ENCODE measurements at regions not wholly inside any gene's neighbourhood (a gene's known extent, or its start where the extent isn't known, plus 50 kb on each side); places are given as distances from the start of the nearest gene placed in this dataset.

DNA sequence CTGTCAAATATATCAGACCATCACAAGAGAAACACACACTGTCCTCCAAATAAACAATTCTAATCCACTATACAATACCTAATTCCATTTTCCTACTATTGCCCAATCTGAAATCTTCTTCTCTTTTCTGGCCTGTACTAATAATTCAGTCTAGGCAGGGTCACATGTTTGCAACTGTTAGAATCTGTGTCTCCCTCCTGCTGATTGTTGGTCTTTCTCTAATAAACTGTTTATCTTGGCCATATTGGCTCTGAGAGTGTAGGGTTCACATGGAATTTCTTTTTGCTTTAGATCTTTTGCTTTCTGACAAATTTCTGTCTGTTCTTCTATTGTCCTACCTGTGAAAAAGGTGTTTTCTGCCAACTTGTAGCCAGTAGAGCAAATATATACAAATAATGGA is 319.9 kb upstream of the ADAMTS5 start:
- peaks cover 0 to 3% (median 1%) of the 10 kb centered on the region in 3 donors for H3K9me3 ChIP-seq (ENCODE audit: control extremely low read depth in 1 of 3, control insufficient read depth in 2 of 3, insufficient read depth in 1 of 3, low read length in 2 of 3)
- H3K4me2 ChIP-seq (replicated peaks; ENCODE audit: low read depth, low read length, poor library complexity, severe bottlenecking), result no peak overlapping the region
- Mint-ChIP-seq H3K9me3 (ENCODE audit: insufficient read depth) (peaks cover 9% of the 10 kb centered on the region), H3K4me3 (no peak overlapping the region), H3K27ac (no peak overlapping the region), H3K27me3 (no peaks in the 10 kb centered on the region), H3K4me1 (no peaks in the 10 kb centered on the region)
- ChIA-PET CTCF (no interaction called here), POLR2A (no interaction called here)
- no peak overlapping the region for H2AFZ ChIP-seq (ENCODE audit: insufficient read depth, low read depth, low read length, poor library complexity, severe bottlenecking)
- H3K27ac ChIP-seq (ENCODE audit: low read length in 2 of 2), result no peak overlapping the region
- no peaks in the 10 kb centered on the region for H3K36me3 ChIP-seq (replicated peaks in 1 of 2; ENCODE audit: control extremely low read depth in 1 of 2, control insufficient read depth in 1 of 2, extremely low read depth in 1 of 2, insufficient read depth in 2 of 2, low read length in 1 of 2)
- no peak overlapping the region for H3K4me3 ChIP-seq (ENCODE audit: control extremely low read depth in 1 of 5, extremely low read depth in 1 of 5, insufficient read depth in 1 of 5, low read depth in 2 of 5, low read length in 4 of 5)
- intact Hi-C loops (cut with micrococcal nuclease), result no loop called here
- no peak overlapping the region for H3K9ac ChIP-seq (ENCODE audit: low read length)
- ATAC-seq (ENCODE audit: low read depth), result no peak
- no peaks in the 10 kb centered on the region for H3K4me1 ChIP-seq (ENCODE audit: control insufficient read depth in 2 of 2, insufficient read depth in 2 of 2, low read length in 2 of 2)
- H3K27me3 ChIP-seq (replicated peaks in 1 of 4; ENCODE audit: control extremely low read depth in 1 of 4, control insufficient read depth in 3 of 4, insufficient read depth in 4 of 4, low read length in 3 of 4), result no peaks in the 10 kb centered on the region
- TF ChIP-seq EZH2 (IDR thresholded peaks at IDR 0.05; ENCODE audit: borderline replicate concordance, insufficient read depth, low read depth, low read length, poor library complexity, severe bottlenecking), result no peak
- TF ChIP-seq, protein P1, sequence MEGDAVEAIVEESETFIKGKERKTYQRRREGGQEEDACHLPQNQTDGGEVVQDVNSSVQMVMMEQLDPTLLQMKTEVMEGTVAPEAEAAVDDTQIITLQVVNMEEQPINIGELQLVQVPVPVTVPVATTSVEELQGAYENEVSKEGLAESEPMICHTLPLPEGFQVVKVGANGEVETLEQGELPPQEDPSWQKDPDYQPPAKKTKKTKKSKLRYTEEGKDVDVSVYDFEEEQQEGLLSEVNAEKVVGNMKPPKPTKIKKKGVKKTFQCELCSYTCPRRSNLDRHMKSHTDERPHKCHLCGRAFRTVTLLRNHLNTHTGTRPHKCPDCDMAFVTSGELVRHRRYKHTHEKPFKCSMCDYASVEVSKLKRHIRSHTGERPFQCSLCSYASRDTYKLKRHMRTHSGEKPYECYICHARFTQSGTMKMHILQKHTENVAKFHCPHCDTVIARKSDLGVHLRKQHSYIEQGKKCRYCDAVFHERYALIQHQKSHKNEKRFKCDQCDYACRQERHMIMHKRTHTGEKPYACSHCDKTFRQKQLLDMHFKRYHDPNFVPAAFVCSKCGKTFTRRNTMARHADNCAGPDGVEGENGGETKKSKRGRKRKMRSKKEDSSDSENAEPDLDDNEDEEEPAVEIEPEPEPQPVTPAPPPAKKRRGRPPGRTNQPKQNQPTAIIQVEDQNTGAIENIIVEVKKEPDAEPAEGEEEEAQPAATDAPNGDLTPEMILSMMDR (IDR thresholded peaks at IDR 0.05), result no peak
- no peaks in the 10 kb centered on the region for H4K20me1 ChIP-seq (ENCODE audit: control insufficient read depth, insufficient read depth, low read length, poor library complexity, severe bottlenecking)
- no peak for DNase-seq
- no peaks in the 10 kb centered on the region for H3K79me2 ChIP-seq (ENCODE audit: control insufficient read depth, insufficient read depth, low read length)

DNA sequence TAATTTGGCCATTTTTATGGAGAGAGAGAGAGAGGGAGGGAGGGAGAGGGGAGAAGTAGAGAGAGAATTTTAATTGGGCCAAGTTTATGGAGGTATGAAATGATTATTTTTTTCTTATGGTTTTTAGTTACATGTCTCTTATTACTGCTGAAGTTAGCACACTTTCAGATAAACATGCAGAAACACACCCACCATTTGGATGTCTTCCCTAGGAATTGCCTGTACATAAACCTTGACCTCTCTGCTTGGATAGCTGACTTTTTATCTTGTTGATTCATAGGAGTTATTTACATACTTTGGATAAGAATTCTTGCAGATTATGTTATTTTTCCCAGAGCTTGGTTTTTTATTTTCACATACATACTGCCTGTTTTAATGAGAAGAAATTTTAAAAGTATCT is 310.2 kb upstream of the ADAMTS5 start:
- H3K27me3 Mint-ChIP-seq, result no peaks in the 10 kb centered on the region
- Histone ChIP-seq H3K9me3 (ENCODE audit: control extremely low read depth in 1 of 3, control insufficient read depth in 2 of 3, insufficient read depth in 1 of 3, low read length in 2 of 3) (no peaks in the 10 kb centered on the region), H3K27me3 (replicated peaks in 1 of 4; ENCODE audit: control extremely low read depth in 1 of 4, control insufficient read depth in 3 of 4, insufficient read depth in 4 of 4, low read length in 3 of 4) (no peaks in the 10 kb centered on the region), H2AFZ (ENCODE audit: insufficient read depth, low read depth, low read length, poor library complexity, severe bottlenecking) (no peak overlapping the region), H3K4me3 (ENCODE audit: control extremely low read depth in 1 of 5, extremely low read depth in 1 of 5, insufficient read depth in 1 of 5, low read depth in 2 of 5, low read length in 4 of 5) (no peak overlapping the region), H3K79me2 (ENCODE audit: control insufficient read depth, insufficient read depth, low read length) (no peaks in the 10 kb centered on the region), H3K27ac (ENCODE audit: low read length in 2 of 2) (no peak overlapping the region), H3K4me2 (replicated peaks; ENCODE audit: low read depth, low read length, poor library complexity, severe bottlenecking) (no peak overlapping the region), H3K4me1 (ENCODE audit: control insufficient read depth in 2 of 2, insufficient read depth in 2 of 2, low read length in 2 of 2) (no peaks in the 10 kb centered on the region), H4K20me1 (ENCODE audit: control insufficient read depth, insufficient read depth, low read length, poor library complexity, severe bottlenecking) (no peaks in the 10 kb centered on the region), H3K36me3 (replicated peaks in 1 of 2; ENCODE audit: control extremely low read depth in 1 of 2, control insufficient read depth in 1 of 2, extremely low read depth in 1 of 2, insufficient read depth in 2 of 2, low read length in 1 of 2) (no peaks in the 10 kb centered on the region), H3K9ac (ENCODE audit: low read length) (no peak overlapping the region)
- no peaks in the 10 kb centered on the region for H3K9me3 Mint-ChIP-seq (ENCODE audit: insufficient read depth)
- DNase-seq, result no peak
- no peak for ATAC-seq (ENCODE audit: low read depth)
- intact Hi-C loops (cut with micrococcal nuclease), result no loop called here
- H3K4me1 Mint-ChIP-seq, result no peaks in the 10 kb centered on the region
- no peak overlapping the region for H3K4me3 Mint-ChIP-seq
- ChIA-PET POLR2A (no interaction called here), CTCF (no interaction called here)
- no peak overlapping the region for H3K27ac Mint-ChIP-seq
- TF ChIP-seq, protein P1 (IDR thresholded peaks at IDR 0.05), result no peak
- no peak for TF ChIP-seq EZH2 (IDR thresholded peaks at IDR 0.05; ENCODE audit: borderline replicate concordance, insufficient read depth, low read depth, low read length, poor library complexity, severe bottlenecking)
